ENCODE measurements at regions not wholly inside any gene's neighbourhood (a gene's known extent, or its start where the extent isn't known, plus 50 kb on each side); places are given as distances from the start of the nearest gene placed in this dataset.
"Not testable (repeated sequence)": the region's sequence is repeated elsewhere in the genome, so short reads cannot be mapped to it uniquely, and the experiment has no call there.

DNA sequence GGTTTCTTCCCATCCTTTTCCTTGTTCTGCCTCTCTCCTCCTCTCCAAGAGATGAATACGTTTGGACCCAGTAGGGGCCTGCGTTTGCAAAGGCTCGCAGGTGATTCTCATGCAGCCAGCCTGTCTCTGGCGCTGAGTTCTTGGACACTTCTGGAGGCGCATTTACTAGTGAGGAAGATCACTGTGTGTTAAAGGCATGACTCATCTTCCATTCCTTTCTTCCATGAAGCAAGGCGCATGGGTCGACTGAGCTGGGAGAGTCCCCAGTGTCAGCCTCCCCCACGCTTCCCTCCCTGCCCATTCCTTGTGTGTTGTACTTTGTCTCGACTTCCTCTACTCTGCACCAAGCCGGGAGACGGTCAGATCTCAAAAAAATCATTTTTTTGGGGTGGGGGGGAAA lies 159.9 kb upstream of the EEF2KMT start:
- H3K36me3 ChIP-seq: no peaks in the 10 kb centered on the region
- DNase-seq (ENCODE audit: low spot score): no peak
- no peak for ATAC-seq (ENCODE audit: insufficient number of reproducible peaks, low FRiP score, low read depth)
- H3K9me3 ChIP-seq: no peaks in the 10 kb centered on the region
- H3K27me3 ChIP-seq (replicated peaks; ENCODE audit: insufficient read depth): no peaks in the 10 kb centered on the region
- no peaks in the 10 kb centered on the region for H3K4me1 ChIP-seq (ENCODE audit: control insufficient read depth in 1 of 2, low read depth in 2 of 2)
- H3K4me3 ChIP-seq: no peak overlapping the region
- TF ChIP-seq, protein P1, sequence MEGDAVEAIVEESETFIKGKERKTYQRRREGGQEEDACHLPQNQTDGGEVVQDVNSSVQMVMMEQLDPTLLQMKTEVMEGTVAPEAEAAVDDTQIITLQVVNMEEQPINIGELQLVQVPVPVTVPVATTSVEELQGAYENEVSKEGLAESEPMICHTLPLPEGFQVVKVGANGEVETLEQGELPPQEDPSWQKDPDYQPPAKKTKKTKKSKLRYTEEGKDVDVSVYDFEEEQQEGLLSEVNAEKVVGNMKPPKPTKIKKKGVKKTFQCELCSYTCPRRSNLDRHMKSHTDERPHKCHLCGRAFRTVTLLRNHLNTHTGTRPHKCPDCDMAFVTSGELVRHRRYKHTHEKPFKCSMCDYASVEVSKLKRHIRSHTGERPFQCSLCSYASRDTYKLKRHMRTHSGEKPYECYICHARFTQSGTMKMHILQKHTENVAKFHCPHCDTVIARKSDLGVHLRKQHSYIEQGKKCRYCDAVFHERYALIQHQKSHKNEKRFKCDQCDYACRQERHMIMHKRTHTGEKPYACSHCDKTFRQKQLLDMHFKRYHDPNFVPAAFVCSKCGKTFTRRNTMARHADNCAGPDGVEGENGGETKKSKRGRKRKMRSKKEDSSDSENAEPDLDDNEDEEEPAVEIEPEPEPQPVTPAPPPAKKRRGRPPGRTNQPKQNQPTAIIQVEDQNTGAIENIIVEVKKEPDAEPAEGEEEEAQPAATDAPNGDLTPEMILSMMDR (IDR thresholded peaks at IDR 0.05): no peak
- no peak overlapping the region for H3K27ac ChIP-seq

DNA sequence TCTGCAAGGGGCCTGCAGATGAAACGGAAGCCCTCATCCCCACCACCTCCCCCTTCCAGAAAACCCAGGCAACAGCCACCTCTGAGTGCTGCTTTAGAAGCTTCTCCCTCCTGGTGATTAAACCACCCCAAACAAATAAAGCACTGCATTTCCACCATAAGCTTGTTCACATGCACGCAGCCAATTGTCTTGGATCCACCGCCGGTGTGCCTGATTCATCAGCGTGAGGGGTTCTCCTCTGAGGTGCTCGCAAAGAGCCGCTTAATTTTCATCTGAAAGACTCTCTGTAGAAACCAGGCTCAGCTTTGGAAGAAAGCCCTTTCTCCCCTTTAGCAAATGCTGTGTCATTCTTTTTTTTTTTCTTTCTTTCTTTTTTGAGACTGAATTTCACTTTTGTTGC lies 155.2 kb upstream of the EEF2KMT start:
- H3K4me3 ChIP-seq: no peak overlapping the region
- no peaks in the 10 kb centered on the region for H3K27me3 ChIP-seq (replicated peaks; ENCODE audit: insufficient read depth)
- DNase-seq (ENCODE audit: low spot score) (no peak), ATAC-seq (ENCODE audit: insufficient number of reproducible peaks, low FRiP score, low read depth) (no peak)
- H3K36me3 ChIP-seq: no peaks in the 10 kb centered on the region
- no peak overlapping the region for H3K27ac ChIP-seq
- H3K4me1 ChIP-seq (ENCODE audit: control insufficient read depth in 1 of 2, low read depth in 2 of 2): no peaks in the 10 kb centered on the region
- TF ChIP-seq, protein P1 (IDR thresholded peaks at IDR 0.05): no peak
- no peaks in the 10 kb centered on the region for H3K9me3 ChIP-seq

DNA sequence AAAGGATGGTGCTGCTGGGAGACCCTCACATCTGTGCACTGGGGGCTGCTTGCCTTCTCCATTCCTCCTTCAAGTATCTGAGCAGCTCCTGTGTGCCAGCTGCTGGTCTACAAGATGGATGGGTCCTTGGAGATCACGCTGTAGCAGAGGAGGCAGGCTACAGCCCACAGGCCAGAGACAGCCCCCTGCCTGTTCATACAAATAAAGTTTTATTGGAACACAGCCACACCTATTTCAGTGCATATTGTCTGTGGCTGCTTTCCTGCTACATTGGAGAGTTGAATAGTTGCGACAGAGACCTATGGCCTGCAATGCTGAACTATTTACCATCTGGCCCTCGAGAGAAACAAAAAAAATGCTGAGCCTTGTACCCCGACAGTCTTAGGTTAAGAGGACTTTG lies 149.8 kb upstream of the EEF2KMT start:
- not testable (repeated sequence) for H3K27ac ChIP-seq; H3K9me3 ChIP-seq; H3K27me3 ChIP-seq (replicated peaks; ENCODE audit: insufficient read depth); H3K4me1 ChIP-seq (ENCODE audit: control insufficient read depth in 1 of 2, low read depth in 2 of 2); H3K4me3 ChIP-seq; ATAC-seq (ENCODE audit: insufficient number of reproducible peaks, low FRiP score, low read depth); H3K36me3 ChIP-seq; DNase-seq (ENCODE audit: low spot score)

DNA sequence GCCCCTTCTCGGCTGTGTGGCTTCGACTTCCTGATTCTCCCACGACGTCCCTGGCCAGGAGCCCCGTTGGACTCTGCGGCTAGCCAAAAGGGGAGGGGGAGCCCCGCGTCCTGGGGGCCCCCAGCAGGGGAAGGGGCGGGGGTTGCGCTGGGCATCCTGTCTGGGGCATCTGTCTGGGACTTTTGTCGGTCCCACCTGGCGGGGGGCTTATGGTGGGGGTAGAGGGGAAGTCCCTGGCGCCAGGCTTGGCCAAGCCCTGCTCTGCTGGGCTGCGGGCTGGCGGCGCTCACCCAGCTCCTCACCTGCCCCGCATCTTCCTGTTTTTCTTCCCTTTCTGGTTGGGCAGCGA lies 142.7 kb upstream of the EEF2KMT start:
- not testable (repeated sequence) for DNase-seq (ENCODE audit: low spot score); ATAC-seq (ENCODE audit: insufficient number of reproducible peaks, low FRiP score, low read depth); H3K36me3 ChIP-seq; H3K9me3 ChIP-seq; H3K27ac ChIP-seq; H3K4me1 ChIP-seq (ENCODE audit: control insufficient read depth in 1 of 2, low read depth in 2 of 2); H3K27me3 ChIP-seq (replicated peaks; ENCODE audit: insufficient read depth)
- H3K4me3 ChIP-seq: peak overlapping the region; percentile 60

DNA sequence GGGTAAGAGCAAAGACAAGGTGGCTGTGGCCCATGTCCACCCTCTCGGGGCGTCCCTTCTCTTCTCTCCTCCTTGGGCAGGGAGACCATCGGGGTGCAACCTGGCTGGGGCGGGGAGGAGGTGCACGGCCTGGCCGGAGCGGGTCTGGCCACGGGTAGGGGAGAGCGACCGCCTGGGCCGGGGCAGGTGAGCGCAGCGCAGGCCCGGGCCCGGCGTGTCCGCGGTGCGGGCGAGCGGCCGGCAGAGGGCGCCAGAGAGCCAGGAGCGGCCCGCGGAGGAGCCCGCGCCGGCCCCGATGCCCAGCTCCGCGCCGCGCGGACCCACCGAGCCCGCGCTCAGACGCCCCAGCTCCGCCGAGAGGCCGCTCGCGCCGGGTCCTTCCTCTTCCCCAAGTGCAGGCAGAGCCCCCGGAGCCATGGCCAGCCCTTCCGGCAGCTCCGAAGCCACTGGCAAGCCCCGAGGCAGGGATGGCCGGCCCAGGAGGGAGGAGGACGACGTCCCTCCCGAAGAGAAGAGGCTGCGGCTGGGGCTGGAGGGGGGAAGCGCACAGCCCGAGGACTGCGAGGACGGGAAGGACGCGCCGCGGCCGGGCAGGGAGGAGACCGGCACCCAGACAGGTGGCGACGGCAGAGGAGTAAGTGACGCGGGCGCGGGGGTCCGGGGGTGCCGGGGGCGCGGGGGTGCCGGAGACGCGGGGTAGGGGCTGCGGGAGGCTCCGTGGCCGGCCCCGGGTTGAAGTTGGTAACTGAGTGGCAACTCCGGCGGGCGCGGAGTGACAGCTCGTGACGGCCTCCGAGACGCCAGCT lies 142.1 kb upstream of the EEF2KMT start:
- TF ChIP-seq, protein P1 (IDR thresholded peaks at IDR 0.05): peak; percentile 17
- not testable (repeated sequence) for H3K36me3 ChIP-seq; H3K9me3 ChIP-seq; ATAC-seq (ENCODE audit: insufficient number of reproducible peaks, low FRiP score, low read depth); H3K27ac ChIP-seq; H3K27me3 ChIP-seq (replicated peaks; ENCODE audit: insufficient read depth); DNase-seq (ENCODE audit: low spot score); H3K4me1 ChIP-seq (ENCODE audit: control insufficient read depth in 1 of 2, low read depth in 2 of 2)
- peak overlapping the region; percentile 60 for H3K4me3 ChIP-seq

DNA sequence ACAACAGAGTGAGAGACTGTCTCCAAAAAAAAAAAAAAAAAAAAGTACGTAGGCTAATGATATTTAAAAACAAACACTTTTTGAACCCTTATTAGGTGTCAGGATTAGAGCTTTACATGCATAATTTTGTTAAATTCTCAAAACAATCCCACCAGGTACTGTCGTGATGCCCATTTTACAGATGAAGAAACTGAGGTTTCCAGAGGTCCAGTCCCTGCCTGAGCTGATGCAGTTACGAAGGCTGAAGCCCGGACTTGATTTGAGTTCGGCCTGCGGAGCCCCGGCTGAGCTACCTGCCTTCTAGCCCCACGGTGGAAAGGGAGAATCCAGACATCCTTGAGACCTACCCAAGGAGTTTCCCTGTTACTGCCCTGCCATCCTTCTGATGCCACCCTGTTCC lies 137.5 kb upstream of the EEF2KMT start:
- DNase-seq (ENCODE audit: low spot score) (no peak), ATAC-seq (ENCODE audit: insufficient number of reproducible peaks, low FRiP score, low read depth) (no peak)
- Histone ChIP-seq H3K4me3 (no peak overlapping the region), H3K36me3 (no peaks in the 10 kb centered on the region), H3K4me1 (ENCODE audit: control insufficient read depth in 1 of 2, low read depth in 2 of 2) (no peaks in the 10 kb centered on the region), H3K27ac (no peak overlapping the region), H3K9me3 (no peaks in the 10 kb centered on the region), H3K27me3 (replicated peaks; ENCODE audit: insufficient read depth) (no peaks in the 10 kb centered on the region)
- TF ChIP-seq, protein P1 (IDR thresholded peaks at IDR 0.05): no peak

Data from thoracic aorta (tissue), 2 donors.